HEK293 (cell line): ENCODE measurements at regions not wholly inside any gene's neighbourhood (a gene's known extent, or its start where the extent isn't known, plus 50 kb on each side); places are given as distances from the start of the nearest gene placed in this dataset.

Experiments used
- ZNF132 ChIP-seq: fragments of 450-650 bp; formaldehyde crosslinking; IDR thresholded peaks from 2 replicates; pipeline ENCODE4 v1.5.1; 2017; ENCODE audit warnings: missing biosample characterization, missing genetic modification characterization, borderline replicate concordance
- ZNF350 ChIP-seq: fragments of 450-650 bp; formaldehyde crosslinking; IDR thresholded peaks from 2 replicates; pipeline ENCODE4 v1.5.0; 2017; ENCODE audit warnings: missing biosample characterization, mild to moderate bottlenecking, missing genetic modification characterization
- ZNF549 ChIP-seq: fragments of 450-650 bp; IDR thresholded peaks from 2 replicates; pipeline ENCODE4 v1.5.1; 2018; ENCODE audit warnings: missing biosample characterization, missing genetic modification characterization, mild to moderate bottlenecking, inconsistent platforms, moderate library complexity
- ZNF600 ChIP-seq: fragments of 450-650 bp; formaldehyde crosslinking; IDR thresholded peaks from 2 replicates; pipeline ENCODE4 v1.5.1; 2016; ENCODE audit warnings: missing biosample characterization, missing genetic modification characterization
- ZNF658 ChIP-seq: fragments of 450-650 bp; formaldehyde crosslinking; IDR thresholded peaks from 2 replicates; pipeline ENCODE4; 2016; ENCODE audit warnings: missing biosample characterization, missing genetic modification characterization
- ZNF785 ChIP-seq: fragments of 450-650 bp; formaldehyde crosslinking; IDR thresholded peaks from 2 replicates; pipeline ENCODE4 v1.5.1; 2016; ENCODE audit warnings: missing biosample characterization, missing genetic modification characterization
- TF ChIP-seq, protein P1 (sequence below): fragments of 450-650 bp; formaldehyde crosslinking; IDR thresholded peaks from 2 replicates; pipeline ENCODE4 v1.5.1; 2017; ENCODE audit warnings: missing biosample characterization, missing genetic modification characterization
- TF ChIP-seq, protein P2 (sequence below): fragments of 450-650 bp; formaldehyde crosslinking; IDR thresholded peaks from 2 replicates; pipeline ENCODE4 v1.5.1; 2016; ENCODE audit warnings: missing biosample characterization, missing genetic modification characterization
- TF ChIP-seq, protein P3 (sequence below): fragments of 450-650 bp; formaldehyde crosslinking; IDR thresholded peaks from 2 replicates; pipeline ENCODE4 v1.5.1; 2016; ENCODE audit warnings: missing biosample characterization, missing genetic modification characterization
- TF ChIP-seq, protein P4 (sequence below): sonication (generic); formaldehyde crosslinking; IDR thresholded peaks from 2 replicates; pipeline ENCODE4 v1.8.1; 2022; ENCODE audit warnings: mild to moderate bottlenecking, moderate library complexity, missing genetic modification reagents

DNA sequence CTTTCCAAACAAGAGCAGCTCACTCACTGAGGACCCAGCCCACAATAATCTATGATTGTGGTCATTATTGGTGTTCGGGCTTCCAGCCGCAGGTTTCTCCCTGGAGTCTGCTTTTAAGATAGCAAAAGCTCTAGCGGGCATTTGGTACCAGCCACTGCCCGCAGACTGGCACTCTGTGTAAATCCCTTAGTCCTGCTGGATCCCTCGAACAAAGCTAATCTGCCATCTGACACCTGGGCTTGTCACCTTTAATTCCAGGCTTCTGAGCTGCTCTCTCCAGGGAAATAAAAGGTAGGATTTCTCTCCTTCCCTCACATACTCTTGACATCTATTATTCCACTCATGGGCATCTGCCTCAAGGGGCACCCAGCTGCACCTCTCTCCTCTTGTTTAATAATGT is 158.7 kb downstream of the PDCD6IP start:
- no peak for TF ChIP-seq ZNF785 (tag by site-specific recombination)
- TF ChIP-seq ZNF350 (tag by site-specific recombination), result no peak
- TF ChIP-seq, protein P1, sequence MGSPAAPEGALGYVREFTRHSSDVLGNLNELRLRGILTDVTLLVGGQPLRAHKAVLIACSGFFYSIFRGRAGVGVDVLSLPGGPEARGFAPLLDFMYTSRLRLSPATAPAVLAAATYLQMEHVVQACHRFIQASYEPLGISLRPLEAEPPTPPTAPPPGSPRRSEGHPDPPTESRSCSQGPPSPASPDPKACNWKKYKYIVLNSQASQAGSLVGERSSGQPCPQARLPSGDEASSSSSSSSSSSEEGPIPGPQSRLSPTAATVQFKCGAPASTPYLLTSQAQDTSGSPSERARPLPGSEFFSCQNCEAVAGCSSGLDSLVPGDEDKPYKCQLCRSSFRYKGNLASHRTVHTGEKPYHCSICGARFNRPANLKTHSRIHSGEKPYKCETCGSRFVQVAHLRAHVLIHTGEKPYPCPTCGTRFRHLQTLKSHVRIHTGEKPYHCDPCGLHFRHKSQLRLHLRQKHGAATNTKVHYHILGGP (tag by site-specific recombination), result no peak
- TF ChIP-seq, protein P2, sequence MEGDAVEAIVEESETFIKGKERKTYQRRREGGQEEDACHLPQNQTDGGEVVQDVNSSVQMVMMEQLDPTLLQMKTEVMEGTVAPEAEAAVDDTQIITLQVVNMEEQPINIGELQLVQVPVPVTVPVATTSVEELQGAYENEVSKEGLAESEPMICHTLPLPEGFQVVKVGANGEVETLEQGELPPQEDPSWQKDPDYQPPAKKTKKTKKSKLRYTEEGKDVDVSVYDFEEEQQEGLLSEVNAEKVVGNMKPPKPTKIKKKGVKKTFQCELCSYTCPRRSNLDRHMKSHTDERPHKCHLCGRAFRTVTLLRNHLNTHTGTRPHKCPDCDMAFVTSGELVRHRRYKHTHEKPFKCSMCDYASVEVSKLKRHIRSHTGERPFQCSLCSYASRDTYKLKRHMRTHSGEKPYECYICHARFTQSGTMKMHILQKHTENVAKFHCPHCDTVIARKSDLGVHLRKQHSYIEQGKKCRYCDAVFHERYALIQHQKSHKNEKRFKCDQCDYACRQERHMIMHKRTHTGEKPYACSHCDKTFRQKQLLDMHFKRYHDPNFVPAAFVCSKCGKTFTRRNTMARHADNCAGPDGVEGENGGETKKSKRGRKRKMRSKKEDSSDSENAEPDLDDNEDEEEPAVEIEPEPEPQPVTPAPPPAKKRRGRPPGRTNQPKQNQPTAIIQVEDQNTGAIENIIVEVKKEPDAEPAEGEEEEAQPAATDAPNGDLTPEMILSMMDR (tag by site-specific recombination), result no peak
- TF ChIP-seq ZNF549 (tag by site-specific recombination), result no peak
- TF ChIP-seq, protein P3, sequence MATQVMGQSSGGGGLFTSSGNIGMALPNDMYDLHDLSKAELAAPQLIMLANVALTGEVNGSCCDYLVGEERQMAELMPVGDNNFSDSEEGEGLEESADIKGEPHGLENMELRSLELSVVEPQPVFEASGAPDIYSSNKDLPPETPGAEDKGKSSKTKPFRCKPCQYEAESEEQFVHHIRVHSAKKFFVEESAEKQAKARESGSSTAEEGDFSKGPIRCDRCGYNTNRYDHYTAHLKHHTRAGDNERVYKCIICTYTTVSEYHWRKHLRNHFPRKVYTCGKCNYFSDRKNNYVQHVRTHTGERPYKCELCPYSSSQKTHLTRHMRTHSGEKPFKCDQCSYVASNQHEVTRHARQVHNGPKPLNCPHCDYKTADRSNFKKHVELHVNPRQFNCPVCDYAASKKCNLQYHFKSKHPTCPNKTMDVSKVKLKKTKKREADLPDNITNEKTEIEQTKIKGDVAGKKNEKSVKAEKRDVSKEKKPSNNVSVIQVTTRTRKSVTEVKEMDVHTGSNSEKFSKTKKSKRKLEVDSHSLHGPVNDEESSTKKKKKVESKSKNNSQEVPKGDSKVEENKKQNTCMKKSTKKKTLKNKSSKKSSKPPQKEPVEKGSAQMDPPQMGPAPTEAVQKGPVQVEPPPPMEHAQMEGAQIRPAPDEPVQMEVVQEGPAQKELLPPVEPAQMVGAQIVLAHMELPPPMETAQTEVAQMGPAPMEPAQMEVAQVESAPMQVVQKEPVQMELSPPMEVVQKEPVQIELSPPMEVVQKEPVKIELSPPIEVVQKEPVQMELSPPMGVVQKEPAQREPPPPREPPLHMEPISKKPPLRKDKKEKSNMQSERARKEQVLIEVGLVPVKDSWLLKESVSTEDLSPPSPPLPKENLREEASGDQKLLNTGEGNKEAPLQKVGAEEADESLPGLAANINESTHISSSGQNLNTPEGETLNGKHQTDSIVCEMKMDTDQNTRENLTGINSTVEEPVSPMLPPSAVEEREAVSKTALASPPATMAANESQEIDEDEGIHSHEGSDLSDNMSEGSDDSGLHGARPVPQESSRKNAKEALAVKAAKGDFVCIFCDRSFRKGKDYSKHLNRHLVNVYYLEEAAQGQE (tag by site-specific recombination), result no peak
- TF ChIP-seq ZNF132 (tag by site-specific recombination), result no peak
- no peak for TF ChIP-seq ZNF600 (tag by site-specific recombination)
- no peak for TF ChIP-seq ZNF658 (tag by site-specific recombination)
- TF ChIP-seq, protein P4, sequence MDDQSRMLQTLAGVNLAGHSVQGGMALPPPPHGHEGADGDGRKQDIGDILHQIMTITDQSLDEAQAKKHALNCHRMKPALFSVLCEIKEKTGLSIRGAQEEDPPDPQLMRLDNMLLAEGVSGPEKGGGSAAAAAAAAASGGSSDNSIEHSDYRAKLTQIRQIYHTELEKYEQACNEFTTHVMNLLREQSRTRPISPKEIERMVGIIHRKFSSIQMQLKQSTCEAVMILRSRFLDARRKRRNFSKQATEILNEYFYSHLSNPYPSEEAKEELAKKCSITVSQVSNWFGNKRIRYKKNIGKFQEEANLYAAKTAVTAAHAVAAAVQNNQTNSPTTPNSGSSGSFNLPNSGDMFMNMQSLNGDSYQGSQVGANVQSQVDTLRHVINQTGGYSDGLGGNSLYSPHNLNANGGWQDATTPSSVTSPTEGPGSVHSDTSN (CRISPR knock-in tag), result no peak
